SU-DHL-6 (cell line): ENCODE measurements at regions not wholly inside any gene's neighbourhood (a gene's known extent, or its start where the extent isn't known, plus 50 kb on each side); places are given as distances from the start of the nearest gene placed in this dataset.

ENCODE experiments used
- H2AFZ ChIP-seq: fragments of 200-600 bp; sonication (generic); 2 replicates; pipeline ENCODE4 v1.6.1; 2014; ENCODE audit warnings: low read depth, mild to moderate bottlenecking, moderate library complexity, mixed read lengths, antibody characterized with exemption, low read length; ENCODE audit not compliant: severe bottlenecking
- H3F3A ChIP-seq: fragments of 200-600 bp; shearing (Covaris generic); 2 replicates; pipeline ENCODE4 v1.6.0; 2016; ENCODE audit warnings: antibody characterized with exemption, mild to moderate bottlenecking; ENCODE audit not compliant: insufficient read depth
- H3K27ac ChIP-seq: fragments of 200-600 bp; sonication (generic); 2 replicates; pipeline ENCODE4 v1.5.1; 2016; ENCODE audit warnings: low read depth, mild to moderate bottlenecking, low read length, moderate library complexity, mixed read lengths
- H3K27me3 ChIP-seq: fragments of 200-600 bp; sonication (generic), shearing (Covaris generic); 2 replicates; pipeline ENCODE4 v1.6.0; 2014; ENCODE audit warnings: mild to moderate bottlenecking, low read length
- H3K36me3 ChIP-seq: fragments of 200-600 bp; sonication (generic); 2 replicates; pipeline ENCODE4 v1.6.1; 2014; ENCODE audit warnings: mild to moderate bottlenecking, low read length, mixed read lengths
- H3K4me2 ChIP-seq: fragments of 300-600, 200-600 bp; shearing (Covaris generic), sonication (generic); 2 replicates; pipeline ENCODE4 v1.6.0; 2014; ENCODE audit warnings: low read length, low read depth, mild to moderate bottlenecking; ENCODE audit not compliant: poor library complexity, severe bottlenecking
- H3K4me3 ChIP-seq: fragments of 200-600 bp; sonication (generic); 2 replicates; pipeline ENCODE4 v1.5.1; 2014; ENCODE audit warnings: antibody characterized with exemption, low read length, mild to moderate bottlenecking, mixed read lengths; ENCODE audit not compliant: insufficient read depth, poor library complexity, severe bottlenecking
- H3K79me2 ChIP-seq: fragments of 200-600 bp; sonication (generic); 2 replicates; pipeline ENCODE4 v1.6.1; 2014; ENCODE audit warnings: mild to moderate bottlenecking, low read length, moderate library complexity; ENCODE audit not compliant: insufficient read depth
- H3K9ac ChIP-seq: fragments of 200-600 bp; sonication (generic); 2 replicates; pipeline ENCODE4 v1.7.0; 2014; ENCODE audit warnings: mild to moderate bottlenecking, low read length
- H3K9me2 ChIP-seq: fragments of 200-600 bp; sonication (generic); replicated peaks from 2 replicates; pipeline ENCODE4 v1.6.1; 2014; ENCODE audit warnings: low read length; ENCODE audit not compliant: insufficient read depth
- H3K9me3 ChIP-seq: fragments of 200-600 bp; sonication (generic); 2 replicates; pipeline ENCODE4 v1.6.1; 2014; ENCODE audit warnings: low read length, mixed read lengths; ENCODE audit not compliant: insufficient read depth
- H4K20me1 ChIP-seq: fragments of 200-600 bp; sonication (generic); 2 replicates; pipeline ENCODE4 v1.6.1; 2014; ENCODE audit warnings: low read depth, mild to moderate bottlenecking, antibody characterized with exemption, low read length, moderate library complexity, mixed read lengths
- CTCF ChIP-seq: fragments of 200-600 bp; sonication (generic); IDR thresholded peaks from one replicate; pipeline ENCODE4 v1.5.1; 2017; ENCODE audit warnings: antibody characterized with exemption, mild to moderate bottlenecking, low read length, moderate library complexity; ENCODE audit not compliant: insufficient read depth, poor library complexity, severe bottlenecking
- EZH2phosphoT487 ChIP-seq: fragments of 200-600 bp; sonication (generic), shearing (Covaris generic); conservative IDR thresholded peaks from 2 replicates; pipeline ENCODE4 v1.6.1; 2018; ENCODE audit warnings: mild to moderate bottlenecking, antibody characterized with exemption, low read length, moderate library complexity, mixed read lengths

- no peaks in the 10 kb centered on the region for H3K9me3 ChIP-seq
- H3K36me3 ChIP-seq: no peaks in the 10 kb centered on the region
- H3K9me2 ChIP-seq: no peaks in the 10 kb centered on the region
- no peak overlapping the region for H3K9ac ChIP-seq
- H3K4me3 ChIP-seq: no peak overlapping the region
- H3K27me3 ChIP-seq: no peaks in the 10 kb centered on the region
- no peaks in the 10 kb centered on the region for H3K79me2 ChIP-seq
- TF ChIP-seq CTCF (no peak), EZH2phosphoT487 (no peak)
- H4K20me1 ChIP-seq: no peaks in the 10 kb centered on the region
- no peaks in the 10 kb centered on the region for H3F3A ChIP-seq
- H2AFZ ChIP-seq: no peak overlapping the region
- H3K4me2 ChIP-seq: no peak overlapping the region
- no peak overlapping the region for H3K27ac ChIP-seq
Observed at GRCh38 chr9:24616863-24617262, 71.2 kb upstream of the IZUMO3 start.

- H3K36me3 ChIP-seq: no peaks in the 10 kb centered on the region
- no peaks in the 10 kb centered on the region for H4K20me1 ChIP-seq
- no peaks in the 10 kb centered on the region for H3F3A ChIP-seq
- H3K9me3 ChIP-seq: no peaks in the 10 kb centered on the region
- no peaks in the 10 kb centered on the region for H3K27me3 ChIP-seq
- no peak overlapping the region for H3K4me2 ChIP-seq
- H3K9ac ChIP-seq: no peak overlapping the region
- H3K79me2 ChIP-seq: no peaks in the 10 kb centered on the region
- TF ChIP-seq CTCF: no peak
- no peak for TF ChIP-seq EZH2phosphoT487
- no peaks in the 10 kb centered on the region for H3K9me2 ChIP-seq
- no peak overlapping the region for H3K27ac ChIP-seq
- no peak overlapping the region for H2AFZ ChIP-seq
- H3K4me3 ChIP-seq: no peak overlapping the region
Observed at GRCh38 chr9:24614070-24614469, 68.4 kb upstream of the IZUMO3 start.

GRCh38 chr9:24608599-24608998, 62.9 kb upstream of the IZUMO3 start:
- Histone ChIP-seq H3K27me3 (no peaks in the 10 kb centered on the region), H2AFZ (no peak overlapping the region), H3K27ac (no peak overlapping the region), H3K9me2 (no peaks in the 10 kb centered on the region), H3K9ac (no peak overlapping the region), H3K4me3 (no peak overlapping the region), H3K36me3 (no peaks in the 10 kb centered on the region), H3K4me2 (no peak overlapping the region), H3F3A (no peaks in the 10 kb centered on the region), H3K9me3 (no peaks in the 10 kb centered on the region), H4K20me1 (no peaks in the 10 kb centered on the region), H3K79me2 (no peaks in the 10 kb centered on the region)
- no peak for TF ChIP-seq CTCF
- no peak for TF ChIP-seq EZH2phosphoT487
